ENCODE measurements at regions not wholly inside any gene's neighbourhood (a gene's known extent, or its start where the extent isn't known, plus 50 kb on each side); places are given as distances from the start of the nearest gene placed in this dataset.
"Not testable (repeated sequence)": the region's sequence is repeated elsewhere in the genome, so short reads cannot be mapped to it uniquely, and the experiment has no call there.

DNA sequence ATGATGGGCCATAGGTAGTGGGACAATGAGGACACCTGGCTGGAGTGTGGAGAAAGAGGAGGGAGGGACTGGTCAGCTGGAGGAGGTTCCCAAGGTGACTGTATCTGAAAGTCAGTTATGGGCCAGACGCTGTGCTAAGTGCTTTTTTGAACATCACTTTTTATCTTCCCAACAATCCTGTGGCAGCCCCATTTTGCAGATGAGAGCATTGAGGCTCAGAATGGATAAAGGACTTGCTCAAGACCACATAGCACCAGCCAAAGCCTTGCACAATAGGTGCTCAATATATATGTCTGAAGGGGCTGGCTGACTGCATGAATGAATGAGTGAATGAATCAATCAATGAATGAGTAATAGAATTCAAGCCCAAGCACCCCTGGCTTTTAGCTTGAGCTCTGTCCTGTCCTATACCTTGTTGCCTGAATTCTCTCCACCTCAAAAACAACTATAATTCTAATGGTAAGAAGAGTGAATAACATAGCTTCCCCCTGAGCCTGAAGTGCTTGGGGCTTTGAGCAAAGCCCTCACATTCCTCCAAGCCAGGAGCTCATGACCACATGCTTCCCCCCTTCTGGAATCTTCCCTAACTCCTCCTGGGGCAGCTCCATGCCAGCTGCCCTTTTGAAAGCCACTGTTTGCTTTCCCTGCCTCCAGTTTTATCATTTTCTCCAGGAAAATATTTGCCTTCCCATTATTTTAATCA is 150.9 kb downstream of the RPLP1 start:
- DNase-seq: no peak

DNA sequence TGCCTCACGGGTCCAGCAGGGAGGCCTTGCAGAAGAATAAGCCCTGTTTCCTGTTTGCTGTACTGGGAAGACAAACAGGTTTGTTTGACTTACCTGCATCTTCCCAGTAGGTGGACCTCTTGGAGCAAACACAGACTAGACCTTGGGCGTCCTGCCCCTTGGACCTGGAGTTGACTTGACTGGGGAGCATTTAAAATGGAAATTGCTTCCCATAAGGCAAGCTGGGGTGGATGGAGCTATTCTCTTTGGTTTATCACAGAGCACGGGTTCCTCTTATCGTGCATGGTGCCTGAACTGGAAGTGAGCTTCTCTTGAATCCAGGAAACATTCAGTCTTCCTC is 151.4 kb downstream of the RPLP1 start:
- no peak for DNase-seq

DNA sequence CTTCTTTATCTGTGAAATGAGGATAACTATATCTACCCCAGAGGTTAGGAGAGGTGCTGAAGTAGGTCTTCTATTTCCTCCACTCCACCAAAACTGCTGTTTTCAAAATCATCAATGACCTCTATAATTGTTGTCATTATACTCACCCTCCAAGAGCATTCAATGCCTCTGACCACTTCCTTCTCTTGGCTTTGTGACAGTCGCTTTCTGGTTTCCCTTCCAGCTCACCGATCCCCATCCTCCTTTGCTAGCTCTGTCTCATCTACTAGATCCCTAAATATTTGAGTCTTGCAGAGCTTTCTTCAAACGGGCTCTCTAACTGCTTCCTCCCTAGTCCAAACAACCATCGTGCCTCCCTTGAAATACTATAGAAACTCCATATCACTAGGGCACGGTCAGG is 153.5 kb downstream of the RPLP1 start:
- no peak for DNase-seq

DNA sequence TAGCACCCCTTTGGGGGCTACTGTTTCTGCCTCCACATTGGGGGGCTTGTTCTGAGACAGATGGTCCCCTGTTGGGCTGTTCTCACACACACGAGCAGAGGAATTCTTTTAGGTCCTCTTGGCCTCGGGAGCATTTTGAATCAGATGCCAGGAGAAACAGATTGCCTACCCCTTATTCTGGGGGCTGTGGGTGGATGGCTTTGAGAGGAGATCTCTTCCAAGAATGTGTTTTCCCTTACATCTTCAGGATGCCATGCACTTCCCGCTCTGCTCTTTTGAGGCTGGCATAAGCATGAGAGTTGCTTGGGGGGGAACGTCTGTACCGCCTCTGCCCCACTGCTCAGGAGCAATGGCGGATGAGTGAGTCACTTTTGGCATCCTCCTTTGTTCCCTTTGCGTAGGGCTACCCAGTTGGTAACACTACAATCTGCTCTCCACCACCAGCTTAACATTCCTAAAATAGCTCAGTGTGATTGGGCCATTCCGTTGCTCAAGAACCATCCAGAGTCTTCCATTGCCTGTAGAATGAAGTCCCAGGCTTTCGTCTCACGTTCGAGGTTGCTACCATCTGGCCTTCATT is 154.4 kb downstream of the RPLP1 start:
- DNase-seq: no peak

DNA sequence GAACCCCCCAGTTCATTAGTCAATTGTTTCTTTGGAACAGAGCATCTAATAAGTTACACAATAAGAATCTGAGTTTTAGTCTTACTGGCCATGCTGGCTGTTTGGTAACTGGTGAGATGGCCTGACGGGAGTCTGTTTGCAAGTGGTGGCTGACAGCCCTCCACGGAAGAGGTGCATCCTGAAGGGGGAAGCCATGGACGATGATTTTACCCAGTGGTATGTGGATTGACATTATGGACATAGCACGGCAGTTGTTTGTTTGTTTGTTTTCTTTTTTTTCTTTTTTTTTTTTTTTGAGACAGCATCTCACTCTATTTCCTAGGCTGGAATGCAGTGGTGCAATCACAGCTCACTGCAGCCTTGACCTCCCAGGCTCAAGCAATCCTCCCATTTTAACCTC is 156.0 kb downstream of the RPLP1 start:
- no peak for DNase-seq

DNA sequence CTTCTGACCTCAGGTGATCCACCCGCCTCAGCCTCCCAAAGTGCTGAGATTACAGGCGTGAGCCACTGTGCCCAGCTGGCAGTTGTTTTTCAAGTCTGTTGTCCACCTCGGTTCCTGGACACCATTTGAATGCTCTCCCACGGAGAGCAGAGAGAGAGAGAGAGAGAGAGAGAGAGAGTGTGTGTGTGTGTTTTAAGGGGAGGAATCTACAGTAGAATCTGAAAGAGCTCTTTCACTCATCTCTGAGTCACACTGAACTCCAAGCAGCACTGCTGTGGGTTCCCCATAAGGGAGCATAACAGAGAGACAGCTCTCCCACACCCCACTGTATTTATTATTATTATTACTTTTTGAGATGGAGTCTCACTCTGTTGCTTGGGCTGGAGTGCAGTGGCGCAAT is 156.6 kb downstream of the RPLP1 start:
- no peak for DNase-seq

DNA sequence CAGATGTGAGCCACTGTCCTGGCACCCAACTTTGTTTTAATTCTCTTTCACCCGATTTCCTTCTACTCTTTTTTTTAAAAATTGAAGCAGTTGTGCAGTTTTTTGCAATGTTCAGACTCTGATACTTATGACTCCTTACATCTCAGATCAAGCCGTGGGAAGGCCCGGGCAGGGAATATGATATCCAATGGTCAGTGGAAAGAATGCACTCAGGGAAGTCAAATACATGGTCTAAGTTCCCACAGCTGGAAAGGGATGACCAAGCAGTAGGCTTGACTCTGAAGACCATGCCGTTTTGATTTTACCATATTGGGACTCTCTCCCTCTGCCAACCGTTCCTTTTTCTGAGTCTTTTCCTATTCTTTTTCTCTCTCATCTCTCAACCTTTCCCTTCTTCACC is 157.2 kb downstream of the RPLP1 start:
- DNase-seq: no peak

DNA sequence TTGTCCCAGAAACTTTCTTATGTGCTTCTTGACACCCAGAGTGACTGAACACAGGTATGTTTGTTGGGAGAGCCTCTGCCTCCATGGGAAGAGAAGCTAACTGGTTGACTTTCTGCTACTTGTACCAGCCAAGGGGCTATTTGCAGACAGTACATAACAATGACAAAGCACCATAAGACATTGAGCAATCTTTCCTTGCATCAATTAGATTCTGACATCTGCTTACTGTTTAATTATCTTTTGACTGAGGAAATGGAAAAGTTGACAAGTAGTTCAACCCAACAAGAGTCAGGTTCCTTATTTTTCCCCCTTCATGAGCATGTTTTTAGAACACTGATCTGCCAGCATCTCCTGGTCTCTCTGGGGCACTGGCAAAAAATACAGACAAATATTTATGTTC is 157.7 kb downstream of the RPLP1 start:
- DNase-seq: no peak

DNA sequence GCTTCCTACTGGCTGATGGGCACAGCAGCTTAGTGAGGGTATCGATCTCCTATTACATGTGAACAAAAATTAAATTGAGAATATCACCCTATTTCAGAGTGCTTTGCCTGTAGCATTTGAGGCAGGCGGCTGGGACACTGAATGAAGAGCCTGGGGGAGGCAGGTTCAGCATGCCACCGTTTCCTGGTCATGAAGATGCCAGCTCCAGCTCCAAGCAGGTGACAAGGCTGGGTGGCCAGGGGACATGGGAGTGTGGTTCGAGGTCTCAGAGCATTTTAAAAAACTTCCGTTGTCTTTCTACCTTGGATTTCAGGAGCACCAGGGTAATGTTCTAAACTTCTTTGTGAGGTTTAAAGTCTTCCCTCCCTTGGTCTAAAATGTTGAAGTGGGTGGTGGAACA is 158.2 kb downstream of the RPLP1 start:
- DNase-seq: no peak

DNA sequence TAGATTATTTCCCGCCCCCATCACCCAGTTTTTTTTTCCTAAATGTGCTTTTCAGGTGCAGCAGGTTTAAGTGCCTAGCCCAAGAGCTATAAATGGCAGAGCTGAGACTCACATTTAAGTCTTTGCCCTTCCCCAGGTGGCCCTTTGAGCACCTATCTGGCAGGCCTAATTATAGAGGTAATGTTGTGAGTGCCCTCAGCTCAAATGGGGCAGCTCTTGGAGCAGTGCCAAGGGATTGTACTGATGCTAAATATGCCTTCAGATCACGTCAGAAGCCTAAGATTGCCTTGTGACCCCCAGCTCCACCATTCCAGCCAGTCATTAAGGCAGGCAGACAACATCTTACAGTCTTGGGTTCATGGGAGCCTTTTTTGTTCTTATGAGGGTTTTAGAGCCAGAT is 159.5 kb downstream of the RPLP1 start:
- DNase-seq: no peak

DNA sequence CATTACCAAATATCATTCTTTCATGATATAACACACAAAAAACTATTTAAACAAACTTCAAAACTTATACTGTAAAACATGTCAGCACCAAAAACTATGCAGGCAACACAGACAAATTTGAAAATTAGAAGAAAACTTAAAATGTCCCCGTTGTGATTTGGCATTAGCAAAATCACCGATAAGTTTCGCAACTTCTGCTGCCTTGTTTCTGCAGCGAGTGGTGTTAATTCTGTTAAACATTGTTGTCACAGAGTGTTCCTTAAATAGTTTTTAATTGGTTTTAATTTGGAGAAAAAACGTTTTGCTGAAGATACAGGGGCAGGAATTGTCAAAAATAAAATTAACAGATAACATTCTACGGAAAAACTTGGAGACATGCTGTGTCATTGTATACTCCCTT is 160.6 kb downstream of the RPLP1 start:
- DNase-seq: no peak

DNA sequence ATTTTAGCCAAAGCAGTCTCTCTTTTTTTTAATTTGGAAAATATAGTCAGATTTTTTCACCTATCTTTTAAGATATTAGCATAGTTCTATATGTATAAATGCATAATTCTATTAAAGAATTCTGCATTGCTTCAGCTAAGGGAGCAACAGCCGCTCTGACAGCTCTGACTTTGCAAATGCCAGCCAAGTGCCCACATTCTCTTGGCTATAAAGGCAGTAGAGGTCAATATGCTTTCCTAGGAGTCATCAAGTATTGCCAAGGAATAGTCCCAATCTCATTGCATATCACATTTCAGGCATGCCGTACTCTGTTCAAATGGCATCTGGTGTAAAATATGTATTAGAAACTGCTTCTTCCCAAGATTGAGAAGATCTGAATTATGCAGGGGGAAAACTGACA is 161.4 kb downstream of the RPLP1 start:
- DNase-seq: no peak

DNA sequence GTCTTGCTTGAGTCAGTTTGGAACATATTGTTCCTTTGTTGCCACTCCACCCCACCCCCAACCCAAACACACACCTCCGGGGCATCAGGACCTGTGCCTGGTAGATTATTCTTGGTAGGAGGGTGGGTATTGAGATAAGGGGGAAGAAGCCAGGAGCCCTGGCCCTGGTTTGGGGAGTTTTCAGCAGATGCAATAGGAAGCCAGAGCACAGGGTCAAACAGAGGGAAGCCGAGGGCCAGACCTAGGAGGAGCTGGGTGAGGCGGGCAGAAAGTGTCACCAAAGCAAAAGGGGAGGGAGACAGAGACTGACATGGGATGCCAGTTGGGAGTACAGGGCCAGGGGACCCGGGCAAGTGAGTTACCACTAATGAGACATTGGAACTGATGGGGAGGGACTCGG is 163.1 kb downstream of the RPLP1 start:
- DNase-seq: no peak

DNA sequence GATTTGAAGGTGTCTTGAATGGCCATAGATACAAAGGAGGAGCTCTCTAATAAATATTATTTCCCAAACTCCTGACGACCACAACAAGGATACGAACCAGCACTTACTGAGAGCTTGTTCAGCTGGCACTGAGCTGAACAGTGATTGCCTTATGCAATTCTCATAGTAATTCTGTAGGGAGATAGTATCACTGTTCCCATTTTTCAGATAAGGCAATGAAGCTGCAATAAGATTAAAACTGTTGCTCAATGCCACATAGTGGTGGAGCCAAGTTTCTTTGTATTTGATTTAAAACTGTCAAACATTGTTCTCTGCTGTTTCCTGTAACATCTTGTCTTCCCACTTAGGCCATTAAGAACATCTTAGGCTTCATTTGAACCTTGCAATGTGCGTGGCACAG is 163.9 kb downstream of the RPLP1 start:
- DNase-seq: no peak

DNA sequence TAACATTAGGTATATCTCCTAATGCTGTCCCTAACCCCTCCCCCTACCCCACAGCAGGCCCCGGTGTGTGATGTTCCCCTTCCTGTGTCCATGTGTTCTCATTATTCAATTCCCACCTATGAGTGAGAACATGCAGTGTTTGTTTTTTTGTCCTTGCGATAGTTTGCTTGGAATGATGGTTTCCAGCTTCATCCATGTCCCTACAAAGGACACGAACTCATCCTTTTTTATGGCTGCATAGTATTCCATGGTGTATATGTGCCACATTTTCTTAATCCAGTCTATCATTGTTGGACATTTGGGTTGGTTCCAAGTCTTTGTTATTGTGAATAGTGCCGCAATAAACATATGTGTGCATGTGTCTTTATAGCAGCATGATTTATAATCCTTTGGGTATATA is 164.5 kb downstream of the RPLP1 start:
- DNase-seq: not testable (repeated sequence)

DNA sequence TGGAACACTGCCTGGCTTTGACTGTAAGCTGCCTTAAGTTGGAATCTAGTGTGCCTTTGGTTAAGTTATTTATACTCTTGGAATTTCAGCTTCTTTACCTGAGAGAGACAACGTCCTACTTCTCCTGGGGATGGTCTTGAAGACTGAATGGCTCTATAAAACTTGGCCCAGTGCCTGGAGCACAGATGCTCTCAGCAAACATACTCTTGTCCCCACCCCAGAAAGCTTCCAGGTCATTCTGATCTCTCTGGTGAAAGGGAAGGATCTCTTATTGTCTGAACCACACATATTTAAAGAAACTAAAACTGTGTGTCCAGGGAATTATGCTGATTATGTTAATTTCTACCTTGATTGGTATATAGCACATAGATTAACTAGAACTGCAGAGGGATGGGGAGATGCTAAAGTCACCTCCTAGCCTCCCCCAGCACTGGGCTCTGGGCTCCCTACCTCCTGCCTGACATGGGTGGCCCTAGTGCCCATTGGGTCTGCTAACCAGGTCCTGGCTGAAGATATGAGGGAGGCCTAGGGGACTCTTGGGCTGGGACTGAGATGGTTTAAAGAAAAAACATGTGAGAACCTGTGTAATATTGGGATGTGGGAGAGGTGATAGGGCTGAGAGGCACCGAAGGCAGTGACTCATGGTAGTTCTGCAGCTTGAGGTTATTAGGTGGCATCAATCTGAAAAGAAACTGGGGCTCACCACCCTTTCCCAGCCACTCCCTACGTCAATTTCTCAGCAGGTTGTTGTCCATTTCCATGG is 171.0 kb downstream of the RPLP1 start:
- no peak for DNase-seq

DNA sequence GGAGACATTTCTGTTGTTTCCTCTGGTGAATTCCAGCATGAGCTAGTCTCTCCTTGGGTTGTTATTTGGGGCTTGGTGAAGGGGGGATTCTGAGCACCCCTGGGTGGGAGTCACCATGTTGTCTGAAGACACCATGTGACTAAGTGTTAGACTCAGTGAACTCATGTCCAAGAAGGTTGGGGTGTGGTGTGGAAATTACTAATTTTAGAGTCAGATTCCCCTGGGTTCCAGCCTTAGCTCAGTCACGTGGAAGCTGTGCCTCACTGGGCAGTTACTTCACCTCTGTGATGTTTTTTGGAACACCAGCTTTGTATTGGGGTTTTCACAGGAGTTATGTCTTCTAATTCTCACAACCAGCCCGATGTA is 171.5 kb downstream of the RPLP1 start:
- DNase-seq: no peak

DNA sequence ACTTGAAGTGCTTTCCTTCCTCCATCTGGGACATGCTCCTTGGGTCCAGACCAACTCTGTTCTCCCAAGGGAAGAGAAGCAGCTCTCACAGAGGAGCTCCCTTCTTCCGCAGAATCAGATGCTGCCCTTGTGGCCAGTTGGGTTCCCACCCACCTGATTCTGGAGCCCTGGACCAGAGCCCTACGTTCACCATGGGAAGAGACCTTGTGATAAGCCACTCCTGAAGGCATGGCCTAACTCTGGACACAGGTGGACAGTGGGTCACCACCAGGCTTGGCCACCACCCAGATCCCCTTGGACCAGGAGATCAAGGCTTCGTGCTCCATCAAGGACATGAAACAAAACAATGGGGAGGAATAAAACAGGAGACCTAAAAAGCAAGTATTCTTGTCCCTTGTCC is 172.2 kb downstream of the RPLP1 start:
- no peak for DNase-seq

DNA sequence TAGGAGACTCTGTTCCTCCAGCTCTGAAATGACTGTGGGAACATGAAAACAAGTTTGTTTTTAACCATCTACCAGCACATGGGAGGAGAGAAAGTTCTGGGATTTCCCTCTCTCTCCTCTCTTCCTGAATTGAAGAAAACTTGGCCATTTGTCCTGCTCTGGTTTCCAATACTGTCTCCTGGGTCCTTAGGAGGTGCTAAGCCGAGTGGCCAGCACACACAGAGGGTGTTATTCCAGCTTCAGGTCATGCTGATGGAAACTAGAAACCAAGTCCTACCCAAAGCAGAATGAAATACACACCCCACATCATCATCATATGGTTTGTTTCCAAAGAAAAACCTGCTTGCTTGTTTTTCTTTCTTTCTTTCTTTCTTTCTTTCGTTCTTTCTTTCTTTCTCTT is 172.7 kb downstream of the RPLP1 start:
- no peak for DNase-seq

DNA sequence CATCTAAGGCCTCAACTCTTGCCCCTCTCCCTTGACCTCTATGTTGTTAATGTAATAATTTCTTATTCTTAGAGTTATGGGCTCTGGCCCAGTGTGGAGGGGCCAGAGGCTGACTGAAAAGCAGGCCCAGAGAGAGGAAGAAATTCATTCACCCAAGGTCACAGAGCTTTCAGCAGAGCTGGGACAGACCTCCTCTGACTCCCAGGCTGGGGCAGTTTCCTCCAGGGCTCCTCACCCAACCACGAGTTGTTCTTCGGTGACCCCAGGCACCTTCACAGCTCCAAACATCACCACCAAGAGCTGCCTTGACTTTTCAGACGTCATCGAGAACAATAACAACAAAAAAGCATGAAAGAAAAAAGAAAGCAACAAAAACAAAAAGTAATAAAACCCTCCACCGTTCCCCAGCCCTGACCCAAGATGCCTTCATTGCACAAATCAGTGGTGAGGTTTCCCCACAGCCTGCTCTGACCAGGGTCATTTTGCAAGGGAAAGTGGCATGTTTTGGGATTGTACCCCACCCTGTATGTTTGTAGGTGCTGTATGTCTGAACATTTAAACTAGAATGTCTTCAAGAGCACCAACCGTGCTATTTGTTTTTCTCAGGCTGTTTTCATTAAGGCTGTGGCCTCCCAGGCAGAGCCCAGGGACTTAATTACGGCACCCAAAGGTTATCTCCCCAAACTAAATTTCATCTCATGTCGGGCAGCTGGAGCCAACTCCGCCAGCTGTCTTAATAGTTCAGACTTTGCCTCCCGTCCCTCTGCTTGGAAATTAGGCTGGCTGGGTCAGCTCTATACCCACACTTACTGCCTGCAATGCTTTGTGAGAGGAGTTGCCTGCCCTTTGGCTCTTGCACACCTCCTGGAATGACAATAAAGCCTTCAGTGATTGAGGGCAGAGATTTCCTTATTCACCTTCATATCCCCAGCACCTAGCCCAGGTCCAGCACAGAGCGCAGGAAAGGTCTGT is 173.8 kb downstream of the RPLP1 start:
- DNase-seq: no peak

DNA sequence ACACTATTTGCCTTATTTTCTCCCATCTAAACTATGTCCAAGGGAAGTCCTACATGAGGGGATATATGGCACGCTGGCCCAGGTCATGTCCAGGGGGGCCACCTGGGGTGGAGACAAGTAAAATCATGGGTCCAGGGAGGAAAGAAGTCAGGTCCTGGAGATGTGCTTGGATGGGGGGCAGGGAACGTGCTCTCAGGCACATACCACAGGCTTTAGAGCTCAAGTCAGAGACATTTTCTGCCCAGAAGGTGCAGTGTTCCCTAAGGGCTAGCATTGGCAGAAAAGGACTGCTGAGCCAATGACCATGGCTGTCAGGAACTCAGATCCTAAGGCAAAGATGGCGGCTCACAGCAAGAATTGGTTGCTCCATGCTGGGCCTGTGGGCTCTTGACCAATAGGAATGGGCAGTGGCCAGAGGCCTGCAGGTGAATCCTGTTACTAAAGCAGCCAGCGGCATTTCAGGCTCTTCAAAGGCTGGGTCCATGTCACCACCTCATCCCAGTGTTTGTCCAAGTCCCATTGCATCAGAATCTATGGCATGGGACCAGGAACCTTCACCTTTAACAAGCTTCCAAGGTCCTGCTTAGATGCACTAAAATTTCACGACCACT is 175.0 kb downstream of the RPLP1 start:
- DNase-seq: no peak

DNA sequence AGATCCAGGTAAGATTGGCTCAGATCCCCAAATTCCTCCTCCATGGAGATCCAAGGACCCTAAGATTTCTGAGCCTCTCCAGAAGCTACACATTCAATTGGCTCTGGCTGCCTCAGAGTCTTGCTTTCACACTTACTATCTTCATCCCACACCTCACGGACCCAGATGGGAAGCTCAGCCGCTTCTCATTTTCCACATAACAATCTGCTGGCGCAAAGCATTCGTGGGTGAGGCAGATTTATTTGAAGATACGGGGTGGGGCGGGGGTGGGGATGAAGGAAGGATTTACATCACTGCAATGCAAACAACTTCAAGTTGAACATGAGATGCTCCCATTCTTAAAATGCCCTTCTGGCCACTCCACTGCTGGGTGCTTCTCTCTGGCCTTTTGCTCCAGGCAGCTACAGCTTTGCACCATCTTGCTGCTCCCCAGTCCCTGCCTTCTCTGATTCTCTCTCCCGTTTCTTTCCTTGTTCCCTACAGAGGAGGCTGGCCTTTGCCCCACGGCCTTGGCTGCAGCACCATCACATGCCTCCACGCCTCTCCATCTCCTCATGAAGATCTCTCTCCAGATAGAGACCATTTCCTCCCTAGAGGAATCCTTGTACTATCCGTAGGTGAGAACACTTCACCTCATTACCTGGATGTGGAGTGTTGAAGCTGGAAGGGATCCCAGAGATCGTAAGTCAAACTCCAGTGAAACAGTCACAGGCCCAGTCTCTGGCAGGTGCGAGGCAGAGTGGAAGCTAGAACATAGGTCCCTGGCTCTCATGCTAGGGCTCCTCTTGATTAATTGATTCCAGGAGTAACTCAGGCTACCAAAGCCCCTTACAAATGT is 175.9 kb downstream of the RPLP1 start:
- no peak for DNase-seq
